B cell (primary cell): ENCODE measurements at regions not wholly inside any gene's neighbourhood (a gene's known extent, or its start where the extent isn't known, plus 50 kb on each side); places are given as distances from the start of the nearest gene placed in this dataset.

Source experiments
- EZH2 ChIP-seq: IDR thresholded peaks from 2 replicates; pipeline ENCODE4 v1.6.1; 2012; ENCODE audit warnings: borderline replicate concordance, low read depth, mild to moderate bottlenecking, moderate library complexity, low read length; ENCODE audit not compliant: insufficient read depth, poor library complexity, severe bottlenecking
- TF ChIP-seq, protein P1 (sequence below): fragments of 200-600 bp; IDR thresholded peaks from one replicate; pipeline ENCODE4 v1.8.0; 2022; ENCODE audit warnings: antibody characterized with exemption, mild to moderate bottlenecking

GRCh38 chr6:163687075-163687474, 272.6 kb downstream of the QKI start:
- no peak for TF ChIP-seq EZH2
- TF ChIP-seq, protein P1, sequence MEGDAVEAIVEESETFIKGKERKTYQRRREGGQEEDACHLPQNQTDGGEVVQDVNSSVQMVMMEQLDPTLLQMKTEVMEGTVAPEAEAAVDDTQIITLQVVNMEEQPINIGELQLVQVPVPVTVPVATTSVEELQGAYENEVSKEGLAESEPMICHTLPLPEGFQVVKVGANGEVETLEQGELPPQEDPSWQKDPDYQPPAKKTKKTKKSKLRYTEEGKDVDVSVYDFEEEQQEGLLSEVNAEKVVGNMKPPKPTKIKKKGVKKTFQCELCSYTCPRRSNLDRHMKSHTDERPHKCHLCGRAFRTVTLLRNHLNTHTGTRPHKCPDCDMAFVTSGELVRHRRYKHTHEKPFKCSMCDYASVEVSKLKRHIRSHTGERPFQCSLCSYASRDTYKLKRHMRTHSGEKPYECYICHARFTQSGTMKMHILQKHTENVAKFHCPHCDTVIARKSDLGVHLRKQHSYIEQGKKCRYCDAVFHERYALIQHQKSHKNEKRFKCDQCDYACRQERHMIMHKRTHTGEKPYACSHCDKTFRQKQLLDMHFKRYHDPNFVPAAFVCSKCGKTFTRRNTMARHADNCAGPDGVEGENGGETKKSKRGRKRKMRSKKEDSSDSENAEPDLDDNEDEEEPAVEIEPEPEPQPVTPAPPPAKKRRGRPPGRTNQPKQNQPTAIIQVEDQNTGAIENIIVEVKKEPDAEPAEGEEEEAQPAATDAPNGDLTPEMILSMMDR: no peak
